ENCODE measurements at regions not wholly inside any gene's neighbourhood (a gene's known extent, or its start where the extent isn't known, plus 50 kb on each side); places are given as distances from the start of the nearest gene placed in this dataset.

GRCh38 chr5:149441986-149442385 is 62.9 kb upstream of the IL17B start:
- no peak for DNase-seq

- no peak for DNase-seq
These were observed 62.2 kb upstream of the IL17B start for GRCh38 chr5:149441194-149441753.

- DNase-seq: peak; percentile 35
These were observed 60.9 kb upstream of the IL17B start for GRCh38 chr5:149439899-149440542.

GRCh38 chr5:149438711-149439132 is 59.6 kb upstream of the IL17B start:
- DNase-seq: no peak

GRCh38 chr5:149438281-149438680 is 59.2 kb upstream of the IL17B start:
- no peak for DNase-seq

- no peak for DNase-seq
These were observed 58.4 kb upstream of the IL17B start for GRCh38 chr5:149437391-149438040.

GRCh38 chr5:149435660-149436059 is 56.6 kb upstream of the IL17B start:
- no peak for DNase-seq

GRCh38 chr5:149435015-149435376 is 55.9 kb upstream of the IL17B start:
- DNase-seq: no peak

GRCh38 chr5:149434162-149435014 is 55.3 kb upstream of the IL17B start:
- peak; percentile 74 for DNase-seq

GRCh38 chr5:149433524-149434131 is 54.5 kb upstream of the IL17B start:
- DNase-seq: no peak

- no peak for DNase-seq
These were observed 53.9 kb upstream of the IL17B start for GRCh38 chr5:149432911-149433401.

GRCh38 chr5:149432376-149432775 is 53.3 kb upstream of the IL17B start:
- no peak for DNase-seq

- no peak for DNase-seq
These were observed 51.0 kb upstream of the IL17B start for GRCh38 chr5:149429839-149430721.
